B cell (primary cell): ENCODE measurements at regions not wholly inside any gene's neighbourhood (a gene's known extent, or its start where the extent isn't known, plus 50 kb on each side); places are given as distances from the start of the nearest gene placed in this dataset. TPM values are rescaled to one million over a fixed set of nuclear protein-coding genes. Genes with fewer than 3 reads are reported as not detected.

Experiments
- ATAC-seq: fragments of 200-7000 bp; cut with Tn5 transposase; one replicate; pipeline ENCODE4 v1.10.0; 2021; ENCODE audit warnings: low read depth, mild to moderate bottlenecking, moderate number of reproducible peaks, moderate library complexity
- CTCF ChIA-PET: fragments of 350-600 bp; sonication (Branson Sonifier 250); formaldehyde crosslinking; loops from one replicate; lab custom pipeline; 2021; ENCODE audit warnings: antibody characterized with exemption, inconsistent platforms; lab: Charles Lee
- POLR2A ChIA-PET: fragments of 350-600 bp; sonication (Branson Sonifier 250); formaldehyde crosslinking; loops from one replicate; lab custom pipeline; 2021; ENCODE audit warnings: antibody characterized with exemption; lab: Charles Lee
- DNase-seq: peaks from one replicate; pipeline ENCODE4 v3.0.0; 2013
- H2AFZ ChIP-seq: 2 replicates; pipeline ENCODE4 v1.6.1; 2012; ENCODE audit warnings: mild to moderate bottlenecking, low read depth, low read length; ENCODE audit not compliant: insufficient read depth, poor library complexity, severe bottlenecking
- H3K27ac ChIP-seq, 2 donors: 1 replicate in 1 of 2; 2 replicates in 1 of 2; pipeline ENCODE4 v1.5.1; 2012 to 2013; ENCODE audit warnings: low read length in 2 of 2, mild to moderate bottlenecking in 2 of 2, moderate library complexity in 1 of 2
- H3K27me3 ChIP-seq, 4 experiments: fragments of 200-600 bp in 1 of 4; sonication (generic) in 1 of 4; replicated peaks in 1 of 4; 1 replicate in 2 of 4; 2 replicates in 2 of 4; pipeline versions ENCODE4 v1.6.1 to v1.7.0; 2013 to 2016; ENCODE audit warnings: low read length in 3 of 4, mild to moderate bottlenecking in 2 of 4, mixed read lengths in 1 of 4, moderate library complexity in 1 of 4; ENCODE audit not compliant: insufficient read depth in 4 of 4, control insufficient read depth in 3 of 4; ENCODE audit errors: control extremely low read depth in 1 of 4
- H3K36me3 ChIP-seq, 2 experiments: replicated peaks in 1 of 2; 1 replicate in 1 of 2; 2 replicates in 1 of 2; pipeline versions ENCODE4 v1.6.1 to v1.7.1; 2013; ENCODE audit warnings: low read length in 1 of 2; ENCODE audit not compliant: insufficient read depth in 2 of 2, control insufficient read depth in 1 of 2; ENCODE audit errors: control extremely low read depth in 1 of 2, extremely low read depth in 1 of 2
- H3K4me1 ChIP-seq, 2 donors: fragments of 200-600 bp in 1 of 2; sonication (generic) in 1 of 2; 1 replicate in 1 of 2; 2 replicates in 1 of 2; pipeline versions ENCODE4 v1.5.1 to v1.6.1; 2013 to 2017; ENCODE audit warnings: low read length in 2 of 2; ENCODE audit not compliant: control insufficient read depth in 2 of 2, insufficient read depth in 2 of 2
- H3K4me2 ChIP-seq: replicated peaks from 2 replicates; pipeline ENCODE3; 2012; ENCODE audit warnings: mild to moderate bottlenecking, low read depth, low read length; ENCODE audit not compliant: poor library complexity, severe bottlenecking
- H3K4me3 ChIP-seq, 5 experiments: fragments of 200-600 bp in 1 of 5; sonication (generic) in 1 of 5; 1 replicate in 3 of 5; 2 replicates in 2 of 5; pipeline versions ENCODE4 v1.5.1 to v1.7.0; 2011 to 2016; ENCODE audit warnings: low read length in 4 of 5, mild to moderate bottlenecking in 4 of 5, low read depth in 2 of 5, control low read depth in 1 of 5, moderate library complexity in 1 of 5; ENCODE audit not compliant: insufficient read depth in 1 of 5; ENCODE audit errors: control extremely low read depth in 1 of 5, extremely low read depth in 1 of 5
- H3K79me2 ChIP-seq: fragments of 200-600 bp; sonication (generic); one replicate; pipeline ENCODE4 v1.6.0; 2016; ENCODE audit warnings: low read length; ENCODE audit not compliant: control insufficient read depth, insufficient read depth
- H3K9ac ChIP-seq: fragments of 200-600 bp; sonication (generic); 2 replicates; pipeline ENCODE4 v1.6.1; 2017; ENCODE audit warnings: mild to moderate bottlenecking, low read length, moderate library complexity
- H3K9me3 ChIP-seq, 3 donors: one replicate each; pipeline versions ENCODE4 v1.6.1 to v1.7.1; 2013; ENCODE audit warnings: low read length in 2 of 3; ENCODE audit not compliant: control insufficient read depth in 2 of 3, insufficient read depth in 1 of 3; ENCODE audit errors: control extremely low read depth in 1 of 3
- H4K20me1 ChIP-seq: 2 replicates; pipeline ENCODE4 v1.6.0; 2012; ENCODE audit warnings: mild to moderate bottlenecking, low read length; ENCODE audit not compliant: insufficient read depth, control insufficient read depth, poor library complexity, severe bottlenecking
- H3K27ac Mint-ChIP-seq: one replicate; pipeline ENCODE4 v1.8.0; 2021; ENCODE audit warnings: mixed read lengths
- H3K27me3 Mint-ChIP-seq: one replicate; pipeline ENCODE4 v1.8.0; 2021; ENCODE audit warnings: mixed read lengths
- H3K4me1 Mint-ChIP-seq: one replicate; pipeline ENCODE4 v1.8.0; 2021; ENCODE audit warnings: mixed read lengths
- H3K4me3 Mint-ChIP-seq: one replicate; pipeline ENCODE4 v1.8.0; 2021; ENCODE audit warnings: mixed read lengths
- H3K9me3 Mint-ChIP-seq: one replicate; pipeline ENCODE4 v1.8.0; 2022; ENCODE audit warnings: mixed read lengths; ENCODE audit not compliant: insufficient read depth
- EZH2 ChIP-seq: IDR thresholded peaks from 2 replicates; pipeline ENCODE4 v1.6.1; 2012; ENCODE audit warnings: borderline replicate concordance, low read depth, mild to moderate bottlenecking, moderate library complexity, low read length; ENCODE audit not compliant: insufficient read depth, poor library complexity, severe bottlenecking
- WGBS: methylation state at CpG from one replicate; pipeline ENCODE4 v1.1.5; 2013; ENCODE audit warnings: missing lambda C conversion rate; ENCODE audit not compliant: insufficient coverage; 5-methylcytosine and 5-hydroxymethylcytosine counted together
- intact Hi-C: fragments of 100-400 bp; cut with micrococcal nuclease; formaldehyde crosslinking; loops from one replicate; pipeline ENCODE4 v1.10.0; 2022
- small RNA-seq: library from RNA; depleted of rRNA; stranded (forward); fragments of <200 nt; gene quantifications from one replicate; pipeline ENCODE3, GENCODE V24; 2012; ENCODE audit warnings: low replicate concordance, low read depth; ENCODE audit not compliant: insufficient read length
- TF ChIP-seq, protein P1 (sequence below): fragments of 200-600 bp; IDR thresholded peaks from one replicate; pipeline ENCODE4 v1.8.0; 2022; ENCODE audit warnings: antibody characterized with exemption, mild to moderate bottlenecking

DNA sequence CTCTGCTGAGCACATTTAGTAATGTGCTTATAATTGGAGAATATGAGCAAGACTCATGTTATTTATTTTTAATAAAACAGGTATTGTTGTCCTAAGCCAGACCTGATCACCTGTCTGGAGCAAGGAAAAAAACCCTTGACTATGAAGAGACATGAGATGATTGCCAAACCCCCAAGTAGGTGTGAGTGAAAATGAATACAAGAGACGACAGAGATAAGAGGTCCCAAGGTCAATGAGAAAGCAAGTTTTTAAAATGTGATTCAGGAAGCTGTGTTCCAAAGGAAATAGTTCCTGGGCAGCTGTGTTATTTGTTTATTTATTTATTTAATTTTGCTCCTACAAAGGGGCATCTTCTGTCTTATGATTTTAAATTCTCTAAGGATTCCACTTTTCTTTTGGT lies 83.1 kb downstream of the ZNF486 start:
- H3K9ac ChIP-seq, result no peak overlapping the region
- ChIA-PET POLR2A (interaction anchor here (0.7 kb wide), 1 partner anchor 1213 kb away, joined by 7 read pairs; no protein-coding TSS in a partner anchor), CTCF (interaction anchor here (0.7 kb wide), 1 partner anchor 111 kb away, joined by 3 read pairs; no protein-coding TSS in a partner anchor)
- H4K20me1 ChIP-seq, result no peaks in the 10 kb centered on the region
- ATAC-seq, result no peak
- no peak overlapping the region for H3K27ac ChIP-seq
- no peaks in the 10 kb centered on the region for H3K4me1 ChIP-seq
- no peaks in the 10 kb centered on the region for H3K9me3 ChIP-seq
- H3K36me3 ChIP-seq, result no peaks in the 10 kb centered on the region
- H3K4me2 ChIP-seq, result no peak overlapping the region
- H2AFZ ChIP-seq, result no peak overlapping the region
- intact Hi-C loops, result no loop called here
- WGBS, result 80% methylated on average over 1 of the region's 1 CpG
- H3K4me3 Mint-ChIP-seq, result no peak overlapping the region
- no peaks in the 10 kb centered on the region for H3K4me1 Mint-ChIP-seq
- H3K27me3 Mint-ChIP-seq, result no peaks in the 10 kb centered on the region
- no peak for DNase-seq
- no peak overlapping the region for H3K27ac Mint-ChIP-seq
- no peaks in the 10 kb centered on the region for H3K27me3 ChIP-seq
- no peaks in the 10 kb centered on the region for H3K79me2 ChIP-seq
- no peak overlapping the region for H3K4me3 ChIP-seq
- no peaks in the 10 kb centered on the region for H3K9me3 Mint-ChIP-seq
- no peak for TF ChIP-seq EZH2
- TF ChIP-seq, protein P1, sequence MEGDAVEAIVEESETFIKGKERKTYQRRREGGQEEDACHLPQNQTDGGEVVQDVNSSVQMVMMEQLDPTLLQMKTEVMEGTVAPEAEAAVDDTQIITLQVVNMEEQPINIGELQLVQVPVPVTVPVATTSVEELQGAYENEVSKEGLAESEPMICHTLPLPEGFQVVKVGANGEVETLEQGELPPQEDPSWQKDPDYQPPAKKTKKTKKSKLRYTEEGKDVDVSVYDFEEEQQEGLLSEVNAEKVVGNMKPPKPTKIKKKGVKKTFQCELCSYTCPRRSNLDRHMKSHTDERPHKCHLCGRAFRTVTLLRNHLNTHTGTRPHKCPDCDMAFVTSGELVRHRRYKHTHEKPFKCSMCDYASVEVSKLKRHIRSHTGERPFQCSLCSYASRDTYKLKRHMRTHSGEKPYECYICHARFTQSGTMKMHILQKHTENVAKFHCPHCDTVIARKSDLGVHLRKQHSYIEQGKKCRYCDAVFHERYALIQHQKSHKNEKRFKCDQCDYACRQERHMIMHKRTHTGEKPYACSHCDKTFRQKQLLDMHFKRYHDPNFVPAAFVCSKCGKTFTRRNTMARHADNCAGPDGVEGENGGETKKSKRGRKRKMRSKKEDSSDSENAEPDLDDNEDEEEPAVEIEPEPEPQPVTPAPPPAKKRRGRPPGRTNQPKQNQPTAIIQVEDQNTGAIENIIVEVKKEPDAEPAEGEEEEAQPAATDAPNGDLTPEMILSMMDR, result no peak

Small RNAs in the stretch of these regions (small RNA-seq; reads per million reads assigned to genes)
- not detected for gene MIR1270
